Panc1 (cell line): ENCODE measurements at regions not wholly inside any gene's neighbourhood (a gene's known extent, or its start where the extent isn't known, plus 50 kb on each side); places are given as distances from the start of the nearest gene placed in this dataset.

Experiments
- CTCF ChIP-seq: fragments of 450-650 bp; IDR thresholded peaks from 2 replicates; pipeline ENCODE4 v1.5.1; 2017; ENCODE audit warnings: mild to moderate bottlenecking
- POLR2AphosphoS5 ChIP-seq: IDR thresholded peaks from 2 replicates; pipeline ENCODE4 v1.6.1; 2012; ENCODE audit warnings: mild to moderate bottlenecking, low read depth, low read length, moderate library complexity
- REST ChIP-seq, 2 experiments: IDR thresholded peaks; 2 replicates each; pipeline ENCODE4 v1.6.1; 2011 to 2012; ENCODE audit warnings: low read depth in 2 of 2, control low read depth in 1 of 2, low read length in 1 of 2, mild to moderate bottlenecking in 1 of 2, moderate library complexity in 1 of 2; ENCODE audit not compliant: insufficient read depth in 1 of 2
- SIN3A ChIP-seq: IDR thresholded peaks from 2 replicates; pipeline ENCODE4 v1.6.1; 2012; ENCODE audit warnings: low read depth, mild to moderate bottlenecking, low read length, moderate library complexity, borderline replicate concordance; ENCODE audit not compliant: insufficient read depth

- TF ChIP-seq CTCF, result no peak
- no peak for TF ChIP-seq POLR2AphosphoS5
- no peak for TF ChIP-seq SIN3A
- TF ChIP-seq REST (IDR thresholded peaks at IDR 0.05; ENCODE audit: insufficient read depth in 1 of 2, low read depth in 2 of 2, low read length in 1 of 2), result no peak
Observed at GRCh38 chr6:168925671-168926070, 328.0 kb downstream of the THBS2 start.
